ENCODE measurements at regions not wholly inside any gene's neighbourhood (a gene's known extent, or its start where the extent isn't known, plus 50 kb on each side); places are given as distances from the start of the nearest gene placed in this dataset.

GRCh38 chr7:108686494-108686893, 116.8 kb downstream of the DNAJB9 start:
- H3K56ac ChIP-seq (ENCODE audit: extremely low read depth, insufficient read depth, low read length) = no peak overlapping the region
- no peak overlapping the region for H3K4ac ChIP-seq (ENCODE audit: low read depth, low read length)
- H4K20me1 ChIP-seq (ENCODE audit: insufficient read depth, low read length) = no peaks in the 10 kb centered on the region
- H3K79me1 ChIP-seq (ENCODE audit: low read depth in 1 of 2, low read length in 2 of 2) = no peaks in the 10 kb centered on the region
- H2BK5ac ChIP-seq (ENCODE audit: low read depth, low read length, poor library complexity, severe bottlenecking) = no peak overlapping the region
- H3K9me3 ChIP-seq (ENCODE audit: control insufficient read depth, insufficient read depth, low read length) = no peaks in the 10 kb centered on the region
- no peak overlapping the region for H4K8ac ChIP-seq (ENCODE audit: low read depth in 2 of 2, low read length in 2 of 2)
- H3K36me3 ChIP-seq (ENCODE audit: control insufficient read depth, insufficient read depth, low read length) = no peaks in the 10 kb centered on the region
- no peak overlapping the region for H3K9ac ChIP-seq (ENCODE audit: low read depth, low read length)
- no peak overlapping the region for H3K4me3 ChIP-seq (ENCODE audit: insufficient read depth, low read depth, low read length)
- intact Hi-C loops (cut with micrococcal nuclease) (no loop called here), in situ Hi-C loops (cut with MboI; ENCODE audit: low sequenced_read_pairs) (no loop called here), dilution Hi-C loops (cut with HindIII; ENCODE audit: low sequenced_read_pairs, unreplicated experiment) (no loop called here)
- no peak overlapping the region for H2AFZ ChIP-seq (replicated peaks; ENCODE audit: low read length, poor library complexity)
- H2BK120ac ChIP-seq (ENCODE audit: low read depth, low read length) = no peak overlapping the region
- POLR2A ChIA-PET (ENCODE audit: unreplicated experiment) = no interaction called here
- no peak overlapping the region for H4K5ac ChIP-seq (ENCODE audit: low read depth, low read length)
- no CpG with 5 or more reads among the region's 1 CpG for WGBS, 2 experiments (ENCODE audit: extremely low coverage in 2 of 2, insufficient read length in 1 of 2)
- H3K23ac ChIP-seq (ENCODE audit: low read depth, low read length) = no peak overlapping the region
- H2AK5ac ChIP-seq (ENCODE audit: low read depth, low read length) = no peak overlapping the region
- no peak overlapping the region for H4K91ac ChIP-seq (ENCODE audit: insufficient read depth, low read depth, low read length)
- no peak overlapping the region for H2BK15ac ChIP-seq (ENCODE audit: low read depth, low read length)
- ATAC-seq (ENCODE audit: low read depth) (no peak), DNase-seq (no peak)
- TF ChIP-seq RAD21 (IDR thresholded peaks at IDR 0.05; ENCODE audit: low read length) (no peak), RCOR1 (IDR thresholded peaks at IDR 0.05; ENCODE audit: insufficient replicate concordance, low read length) (no peak), CHD1 (IDR thresholded peaks at IDR 0.05; ENCODE audit: low read depth, low read length) (no peak), MXI1 (IDR thresholded peaks at IDR 0.05; ENCODE audit: borderline replicate concordance, low read depth, low read length) (no peak), BHLHE40 (IDR thresholded peaks at IDR 0.05; ENCODE audit: low read depth, low read length) (no peak), MAZ (IDR thresholded peaks at IDR 0.05; ENCODE audit: borderline replicate concordance, low read depth, low read length) (no peak), CTCF (conservative IDR thresholded peaks at IDR 0.05; ENCODE audit: low read depth, low read length) (no peak)
- BruUV-seq (replicated peaks) = no TSS peak
- H2AK9ac ChIP-seq (replicated peaks; ENCODE audit: low read depth, low read length, poor library complexity) = no peak overlapping the region
- CTCF ChIA-PET = no interaction called here
- H3K18ac ChIP-seq (ENCODE audit: low read depth, low read length) = no peak overlapping the region
- H3K4me2 ChIP-seq (ENCODE audit: low read depth, low read length) = no peak overlapping the region
- no peak overlapping the region for H2BK20ac ChIP-seq (ENCODE audit: low read depth, low read length)
- H3K9me1 ChIP-seq (ENCODE audit: insufficient read depth, low read length) = no peaks in the 10 kb centered on the region
- no peak overlapping the region for H3K14ac ChIP-seq (replicated peaks; ENCODE audit: low read depth, low read length)
- H3K27ac ChIP-seq (ENCODE audit: insufficient read depth, low read length) = no peak overlapping the region
- no peaks in the 10 kb centered on the region for H3K4me1 ChIP-seq (ENCODE audit: control insufficient read depth, insufficient read depth, low read length)
- H3K27me3 ChIP-seq (ENCODE audit: control insufficient read depth, insufficient read depth, low read length) = no peaks in the 10 kb centered on the region
